SKM-1 (cell line): ENCODE measurements at regions not wholly inside any gene's neighbourhood (a gene's known extent, or its start where the extent isn't known, plus 50 kb on each side); places are given as distances from the start of the nearest gene placed in this dataset.

ENCODE experiments used
- DNase-seq: peaks from one replicate; lab custom pipeline; 2025; ENCODE audit not compliant: unreplicated experiment; lab: John Stamatoyannopoulos, UW

DNA sequence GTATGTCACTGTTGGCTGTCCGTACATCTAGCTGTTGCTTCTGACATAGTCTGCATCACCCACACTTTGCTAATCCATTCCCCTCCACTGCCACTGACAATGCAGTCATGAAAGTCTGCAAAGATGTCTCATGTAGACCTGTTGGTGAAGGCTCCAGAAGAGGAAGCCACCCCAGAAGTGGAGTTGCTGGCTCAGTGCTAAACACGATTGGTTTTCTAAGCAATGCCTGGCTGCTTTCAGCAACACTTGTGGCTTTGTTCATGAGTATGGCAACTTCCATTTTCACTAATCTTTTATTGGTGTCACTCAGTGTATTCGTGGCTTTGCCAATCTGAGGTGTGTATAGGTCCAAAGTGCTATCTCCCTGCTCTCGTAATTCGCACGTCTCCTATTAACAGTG is 288.1 kb downstream of the GADD45G start:
- DNase-seq: no peak

DNA sequence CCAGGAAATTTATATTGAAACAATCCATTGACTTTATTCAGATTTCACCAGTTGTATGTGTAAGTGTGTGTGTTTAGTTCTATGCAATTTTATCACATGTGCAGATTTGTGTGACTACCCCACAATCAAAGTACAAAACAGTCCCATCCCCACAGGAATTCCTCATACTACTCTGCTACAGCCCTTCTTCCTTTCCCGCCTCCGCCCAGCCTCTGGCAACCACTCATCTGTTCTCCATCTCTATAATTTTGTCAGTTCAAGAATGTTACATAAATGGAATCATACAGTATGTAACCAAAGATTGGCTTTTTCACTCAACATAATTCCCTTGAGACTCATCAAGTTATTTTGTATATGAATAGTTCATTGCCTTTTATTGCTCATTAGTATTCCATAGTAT is 289.1 kb downstream of the GADD45G start:
- no peak for DNase-seq

DNA sequence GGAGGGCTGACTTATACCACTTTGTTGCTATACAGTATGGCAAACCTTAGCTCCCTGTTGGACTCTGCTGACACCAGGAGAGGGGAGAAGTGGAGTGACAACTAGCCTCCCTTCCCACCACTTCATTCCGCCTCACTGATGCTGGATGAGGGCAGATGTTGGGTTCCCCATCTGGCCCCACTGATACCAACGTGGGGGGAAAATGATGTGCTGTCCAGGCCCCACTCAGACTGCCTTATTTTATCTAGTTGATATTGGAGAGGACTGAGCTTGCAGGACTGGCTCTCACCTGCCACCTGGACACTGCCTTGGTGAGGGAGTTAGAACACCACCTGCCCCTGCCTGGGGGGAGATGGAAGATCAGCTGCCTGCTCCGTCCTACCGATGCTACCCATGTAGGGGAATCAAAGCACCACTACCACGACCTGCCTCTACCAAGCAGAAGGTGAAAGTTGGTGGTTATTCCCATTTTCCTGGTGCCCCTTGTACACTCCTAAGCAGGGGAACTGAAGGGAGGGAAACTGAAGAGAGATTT is 292.1 kb downstream of the GADD45G start:
- no peak for DNase-seq

DNA sequence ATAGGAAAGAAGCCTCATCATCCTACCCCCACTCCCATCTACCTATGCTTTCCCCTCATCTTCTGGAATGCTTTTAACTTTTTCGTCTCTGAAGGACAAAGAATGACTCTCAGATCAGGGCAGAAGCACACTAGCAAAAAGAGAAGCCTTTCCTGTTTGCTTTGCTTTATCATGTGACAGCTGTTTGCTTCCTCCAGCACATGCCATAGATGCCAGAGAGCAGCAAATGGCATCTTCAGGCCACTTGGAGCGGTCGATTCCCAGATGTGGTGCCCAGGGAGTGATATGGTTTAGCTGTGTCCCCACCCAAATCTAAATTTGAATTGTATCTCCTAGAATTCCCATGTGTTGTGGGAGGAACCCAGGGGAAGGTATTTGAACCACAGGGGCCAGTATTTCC is 294.8 kb downstream of the GADD45G start:
- no peak for DNase-seq

DNA sequence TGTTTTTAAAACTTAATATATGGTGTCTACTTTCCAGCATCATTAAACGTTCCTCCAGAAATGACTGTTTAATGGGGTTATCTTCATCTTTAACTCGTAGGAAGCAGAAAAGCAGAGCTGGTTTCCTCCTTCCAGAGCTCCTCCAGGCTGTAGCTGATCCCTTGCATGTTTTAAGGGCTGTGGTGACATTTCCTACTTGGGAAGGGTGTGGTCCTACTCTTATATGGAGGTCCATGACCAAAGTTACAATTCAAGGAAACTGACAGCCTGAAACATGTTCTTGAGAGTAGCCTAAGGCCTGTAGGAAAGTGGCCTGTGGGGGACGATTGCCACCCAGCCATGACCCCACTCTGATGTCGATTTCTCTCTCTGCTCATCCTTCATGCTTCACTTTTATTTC is 297.1 kb downstream of the GADD45G start:
- no peak for DNase-seq

DNA sequence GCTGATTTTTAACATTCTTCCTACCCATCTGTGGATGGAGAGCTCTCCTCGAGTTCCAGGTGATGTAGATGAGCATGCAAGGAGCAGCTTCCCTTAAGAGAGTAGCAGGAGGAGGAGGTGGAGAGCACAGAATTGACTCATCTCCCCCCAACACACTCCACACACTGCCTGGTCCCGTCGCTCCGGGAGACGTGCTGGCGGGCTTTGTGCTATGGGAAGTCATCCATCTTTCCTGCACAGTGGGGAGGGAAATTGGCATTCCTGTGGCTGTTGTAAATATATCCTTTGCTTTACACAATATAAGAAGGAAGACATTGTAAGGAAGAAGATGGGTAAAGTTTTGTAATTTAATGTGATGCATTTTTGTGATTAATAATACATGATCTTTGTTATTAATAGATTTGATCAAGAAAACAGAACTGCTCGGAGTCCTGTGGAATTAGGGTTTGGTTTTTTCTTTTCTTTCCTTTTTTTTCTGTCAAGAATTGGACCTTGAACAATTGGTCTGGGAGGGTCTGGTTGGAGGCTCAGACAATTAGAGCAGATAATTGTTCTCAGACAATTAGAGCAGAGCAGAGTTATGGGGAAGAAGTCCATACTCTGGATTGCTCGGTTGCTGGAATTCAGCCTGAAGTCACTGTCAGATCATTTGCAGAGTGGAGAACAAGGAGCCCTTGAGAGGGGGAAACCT is 297.8 kb downstream of the GADD45G start:
- no peak for DNase-seq

DNA sequence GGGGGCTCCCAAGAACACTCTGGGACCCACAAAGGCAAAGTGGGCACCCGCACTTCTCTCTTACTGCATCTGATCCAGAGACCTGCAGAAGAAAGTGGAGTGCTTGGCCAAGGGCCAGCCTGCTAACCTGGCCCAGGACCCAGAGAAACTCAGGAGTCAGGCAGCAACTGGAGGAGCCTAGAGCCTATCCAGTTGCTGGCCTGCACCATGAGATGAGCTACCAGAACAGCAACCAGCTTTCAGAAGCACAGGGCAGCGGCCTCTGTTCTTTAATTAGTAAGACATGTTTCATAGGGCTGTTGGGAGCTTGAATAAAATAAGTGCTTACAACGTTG is 298.3 kb downstream of the GADD45G start:
- DNase-seq: no peak

DNA sequence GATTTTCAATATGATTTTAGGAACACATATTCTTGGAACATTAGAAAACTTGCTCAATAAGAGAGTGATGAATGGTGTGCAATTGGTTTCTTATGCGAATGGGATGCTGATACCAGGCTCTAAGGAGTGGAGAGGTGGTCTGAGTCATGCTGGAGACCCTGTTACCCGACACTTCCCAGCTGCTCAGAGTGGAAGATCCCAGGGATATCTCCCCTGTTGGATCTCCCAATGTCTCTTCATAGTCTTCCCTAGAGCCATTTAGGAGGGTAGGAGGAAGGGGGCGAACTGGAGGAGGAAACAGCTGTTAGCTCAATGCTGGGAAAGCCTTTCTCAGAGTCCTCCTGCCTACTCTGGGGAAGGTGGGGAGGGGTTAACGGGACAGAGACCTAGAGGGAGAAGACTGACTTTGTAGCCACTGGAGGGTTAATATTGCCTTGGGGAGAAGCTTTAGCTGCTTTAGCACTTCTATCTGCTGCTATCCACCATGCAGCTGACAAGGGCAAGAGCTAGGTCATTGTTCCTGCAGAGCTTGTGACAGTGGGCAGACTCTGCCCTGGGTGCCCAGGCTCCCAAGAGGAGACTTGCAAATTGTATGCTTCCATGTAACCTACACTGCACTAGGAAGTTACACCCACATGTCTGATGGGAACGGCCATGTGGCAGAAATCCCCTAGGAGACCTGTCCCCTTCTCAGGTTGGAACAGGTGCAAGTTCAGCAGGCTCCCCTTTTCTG is 301.0 kb downstream of the GADD45G start:
- no peak for DNase-seq

DNA sequence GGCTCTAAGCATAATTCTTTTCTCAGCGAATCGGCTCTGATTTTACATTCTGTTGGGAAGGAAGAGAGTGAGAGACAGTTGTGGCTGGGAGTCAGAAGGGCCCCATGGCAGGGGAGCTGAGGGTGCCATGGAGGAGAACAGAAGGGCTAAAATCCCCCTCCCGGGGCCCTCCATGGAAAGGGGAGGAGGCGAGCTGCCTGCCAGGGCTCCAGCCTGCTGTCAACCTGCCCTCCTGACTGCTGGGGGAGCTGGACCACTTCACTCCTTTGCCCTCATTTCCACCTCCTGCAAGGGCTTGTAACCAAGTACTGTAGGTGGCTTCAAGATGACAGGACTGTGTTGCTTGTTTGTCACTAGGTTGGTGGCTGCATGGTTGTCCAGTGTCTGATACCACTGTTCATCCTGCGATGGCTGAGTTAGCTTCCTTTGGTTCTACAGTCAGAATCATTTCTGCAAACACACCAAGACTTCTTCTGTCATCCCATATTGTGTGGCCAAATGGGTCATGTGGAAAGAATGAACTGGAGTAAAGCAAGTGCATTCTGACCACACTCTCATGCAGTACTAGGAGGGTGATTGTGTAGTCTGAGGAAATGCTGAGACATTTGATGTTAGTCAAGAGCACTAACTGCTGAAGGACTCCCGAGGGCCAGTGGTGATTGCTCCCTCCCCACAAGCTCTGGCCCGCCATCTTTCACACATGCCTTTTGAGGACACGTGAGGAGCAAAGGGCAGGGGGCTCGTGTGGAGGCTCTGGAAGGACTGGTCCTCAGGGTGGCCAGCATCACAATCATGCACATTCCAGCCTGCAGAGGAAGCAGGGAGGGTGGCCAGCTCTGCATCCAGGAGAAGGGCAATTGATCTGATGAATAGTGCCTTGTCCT is 307.2 kb downstream of the GADD45G start:
- DNase-seq: no peak

DNA sequence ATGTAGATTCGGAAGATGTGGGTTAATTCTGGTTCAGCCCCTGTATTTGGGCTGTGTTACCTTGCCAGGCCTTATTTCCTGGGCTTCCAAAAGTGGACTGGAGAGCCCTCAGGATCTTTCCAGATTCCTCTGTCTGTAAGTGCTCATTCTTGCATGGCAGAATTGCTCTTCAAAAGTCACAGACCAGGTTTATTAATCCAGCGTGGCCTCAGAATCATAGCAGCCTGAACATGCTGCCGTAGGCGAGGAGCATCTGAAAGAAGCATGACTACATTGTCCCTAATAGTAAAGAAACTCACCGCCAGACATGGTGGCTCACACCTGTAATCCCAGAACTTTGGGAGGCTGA is 307.8 kb downstream of the GADD45G start:
- no peak for DNase-seq

DNA sequence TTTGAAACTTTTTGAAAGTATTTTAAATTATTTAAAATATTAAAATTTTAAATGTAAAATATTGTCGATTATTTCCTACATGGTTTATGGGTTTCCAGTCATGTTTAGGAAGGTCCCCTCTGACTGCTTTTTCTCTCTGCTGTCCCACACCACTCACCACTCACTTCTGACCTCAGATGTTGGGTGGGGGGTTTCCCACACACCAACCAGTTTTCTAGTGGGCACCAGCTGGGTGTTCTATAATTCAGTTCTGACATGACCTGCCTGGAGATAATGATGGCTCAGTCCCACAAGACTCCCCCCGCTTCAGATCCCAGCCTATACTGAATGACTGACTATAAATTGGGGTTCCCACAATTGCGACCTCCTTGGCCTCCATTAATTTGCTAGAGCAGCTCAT is 310.4 kb downstream of the GADD45G start:
- no peak for DNase-seq

DNA sequence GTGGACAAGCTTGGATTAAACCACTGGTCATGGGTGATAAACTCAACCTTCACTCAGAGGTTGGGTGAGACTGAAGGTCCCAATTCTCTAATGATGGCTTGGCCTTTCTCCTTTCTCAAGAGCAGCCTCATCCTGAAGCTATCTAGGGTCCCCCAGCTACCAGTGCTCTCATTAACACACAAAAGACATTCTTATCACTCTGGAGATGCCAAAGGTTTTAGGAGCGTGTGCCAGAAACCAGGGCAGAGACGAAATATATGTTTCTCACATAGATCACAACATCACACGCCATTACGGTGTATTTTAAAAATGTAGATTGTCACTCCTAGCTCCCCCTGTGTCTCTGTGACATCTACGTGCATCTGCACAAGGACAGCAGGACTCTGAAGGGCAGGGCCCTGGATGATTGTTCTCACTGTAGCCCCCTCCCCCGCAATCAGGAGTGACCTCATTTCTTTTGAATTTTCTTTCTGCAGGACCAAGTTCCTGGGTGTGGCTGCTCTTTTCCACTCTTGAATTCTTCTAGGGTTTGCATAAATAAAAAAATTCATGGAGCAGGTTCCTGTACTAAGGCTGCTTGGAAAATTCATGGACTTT is 311.3 kb downstream of the GADD45G start:
- DNase-seq: no peak

DNA sequence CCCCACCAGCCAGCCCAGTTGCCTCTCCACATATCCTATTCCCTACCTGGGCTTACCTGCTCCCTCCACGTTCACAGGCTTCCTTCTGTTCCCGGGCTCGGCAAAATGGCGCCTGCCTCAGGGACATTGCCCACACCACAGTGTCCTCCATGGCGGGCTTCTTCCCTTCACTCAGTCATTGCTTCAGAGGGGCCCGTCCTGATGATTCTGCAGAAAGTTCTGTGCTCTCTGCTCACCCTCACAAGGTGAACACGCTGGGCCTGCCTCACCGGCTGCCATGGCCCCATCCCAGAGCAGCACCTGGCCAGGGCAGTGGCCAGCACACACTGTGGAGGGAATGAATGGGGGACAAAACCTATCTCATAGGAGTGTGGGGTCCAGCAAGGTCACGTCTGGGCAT is 313.0 kb downstream of the GADD45G start:
- no peak for DNase-seq

DNA sequence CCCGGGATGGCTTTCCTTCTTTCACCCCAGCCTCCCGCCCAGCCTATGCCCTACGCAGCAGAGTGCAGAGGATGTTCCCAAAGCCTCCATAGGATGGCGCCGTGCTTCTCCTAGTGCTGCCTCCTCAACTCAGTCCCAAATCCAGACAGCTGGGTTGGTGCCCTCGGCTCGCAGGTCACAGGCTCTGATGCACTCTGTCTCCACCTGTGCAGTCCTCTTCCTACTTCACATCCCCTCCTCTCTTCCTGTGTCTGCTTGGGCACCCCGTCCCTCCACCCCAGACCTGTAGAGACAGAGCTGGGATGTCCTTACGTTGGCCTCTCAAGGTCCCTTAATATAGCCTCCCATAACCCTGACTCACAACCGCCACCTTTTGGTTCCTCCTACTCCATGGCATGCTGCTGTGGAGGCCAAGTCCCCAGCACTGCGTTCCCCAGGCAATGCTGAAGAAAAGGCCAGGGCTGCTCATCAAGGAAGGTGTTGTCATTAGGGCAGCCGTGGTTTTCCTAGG is 314.4 kb downstream of the GADD45G start:
- DNase-seq: no peak

DNA sequence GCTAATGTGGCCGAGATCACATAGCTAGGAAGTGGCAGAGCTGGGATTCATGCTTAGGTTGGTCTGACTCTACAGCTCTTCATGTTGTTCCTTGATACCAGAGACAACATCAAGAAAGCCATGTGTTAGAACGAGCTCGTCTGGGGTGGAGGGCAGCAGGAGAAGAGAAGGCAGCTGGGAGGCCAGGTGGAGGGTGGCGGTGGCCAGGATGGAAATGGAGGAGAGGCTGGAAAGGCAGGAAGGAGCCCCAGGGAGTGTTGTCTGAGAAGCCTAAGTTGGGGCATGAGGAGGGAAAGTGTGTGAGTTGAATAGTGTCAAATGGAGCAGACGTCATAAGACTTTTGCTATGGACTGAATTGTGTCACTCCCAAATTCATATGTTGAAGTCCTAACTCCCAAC is 315.3 kb downstream of the GADD45G start:
- DNase-seq: no peak

DNA sequence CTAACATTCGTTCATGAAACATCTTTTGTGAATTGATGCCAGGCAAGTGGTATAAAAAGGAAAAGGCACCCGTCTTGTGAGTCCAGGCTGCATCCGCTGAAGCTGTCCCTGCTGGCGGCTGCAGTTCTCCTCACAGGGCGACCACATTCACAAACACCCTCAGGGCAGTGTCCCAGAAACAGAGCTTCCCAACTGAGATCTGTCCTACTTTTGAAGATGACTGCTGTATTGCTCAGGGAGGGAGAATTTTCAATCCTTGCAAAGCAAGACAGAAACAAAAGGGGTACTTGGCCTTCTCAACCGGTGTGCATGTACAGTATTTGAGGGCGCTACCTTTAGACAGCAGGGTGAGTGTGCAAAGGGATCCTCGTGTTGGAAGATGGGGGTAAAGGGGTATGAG is 316.1 kb downstream of the GADD45G start:
- no peak for DNase-seq

DNA sequence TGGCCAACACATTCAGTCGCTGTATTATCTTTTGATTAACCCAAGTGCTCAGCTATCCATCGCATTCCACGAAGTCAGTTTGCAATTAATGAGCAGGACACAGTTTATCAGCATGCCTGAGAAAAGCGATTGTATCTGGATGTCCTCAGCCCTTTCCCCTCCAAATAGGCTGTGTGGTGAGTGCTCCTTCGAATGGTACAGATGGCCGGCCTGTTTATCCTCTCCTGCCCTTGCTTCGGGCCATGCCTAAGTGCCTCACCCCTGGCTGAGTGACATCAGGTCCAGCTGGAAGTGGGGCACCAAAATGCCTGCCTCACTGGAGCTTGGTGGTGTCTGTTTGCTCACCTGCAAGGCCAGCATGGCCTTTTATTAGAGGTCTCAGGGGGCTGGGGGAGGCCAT is 317.3 kb downstream of the GADD45G start:
- no peak for DNase-seq

DNA sequence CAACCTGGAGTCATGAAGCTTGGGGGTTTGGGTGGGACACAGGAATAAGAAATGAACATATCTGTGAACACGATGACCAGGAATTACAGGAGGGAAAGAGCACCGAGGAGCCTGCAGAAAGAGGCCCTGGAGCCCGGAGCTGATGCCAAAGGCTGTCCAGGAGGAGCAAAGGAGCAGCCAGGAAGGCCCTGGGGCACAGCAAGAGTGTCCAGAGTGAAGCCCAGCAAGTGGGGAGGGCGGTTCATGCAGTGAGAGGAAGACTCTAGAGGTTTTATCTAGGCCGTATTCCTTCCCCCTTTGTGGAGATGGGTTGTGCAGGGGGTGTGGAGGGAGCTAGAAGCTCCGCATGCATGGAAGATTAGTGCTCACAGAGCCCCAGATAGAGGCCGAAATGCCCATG is 318.4 kb downstream of the GADD45G start:
- no peak for DNase-seq

DNA sequence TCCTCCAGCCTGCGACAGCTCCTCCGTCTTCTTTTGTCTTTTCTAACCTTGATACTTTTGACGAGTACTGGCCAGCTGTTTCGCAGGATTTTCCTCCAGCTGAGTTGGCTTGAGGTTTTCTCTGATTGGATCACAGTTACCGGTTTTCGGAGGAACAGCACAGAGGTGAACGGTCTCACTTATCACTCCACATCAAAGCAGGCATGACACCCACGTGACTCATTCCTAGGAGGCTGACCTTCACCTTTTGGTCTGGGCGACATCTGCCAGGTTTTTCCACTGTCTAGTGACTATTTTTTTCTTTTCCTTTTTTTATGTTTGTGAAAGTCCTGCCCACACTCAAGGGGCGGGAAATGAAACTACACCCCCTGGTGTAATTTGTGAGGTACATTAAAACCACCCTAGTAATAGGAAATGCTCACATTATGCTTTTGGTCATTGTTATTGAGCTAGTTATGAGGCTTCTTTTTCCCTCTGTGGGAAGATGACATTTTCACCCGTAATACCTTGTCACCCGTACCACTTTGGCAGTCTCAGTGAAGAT is 319.2 kb downstream of the GADD45G start:
- DNase-seq: no peak

DNA sequence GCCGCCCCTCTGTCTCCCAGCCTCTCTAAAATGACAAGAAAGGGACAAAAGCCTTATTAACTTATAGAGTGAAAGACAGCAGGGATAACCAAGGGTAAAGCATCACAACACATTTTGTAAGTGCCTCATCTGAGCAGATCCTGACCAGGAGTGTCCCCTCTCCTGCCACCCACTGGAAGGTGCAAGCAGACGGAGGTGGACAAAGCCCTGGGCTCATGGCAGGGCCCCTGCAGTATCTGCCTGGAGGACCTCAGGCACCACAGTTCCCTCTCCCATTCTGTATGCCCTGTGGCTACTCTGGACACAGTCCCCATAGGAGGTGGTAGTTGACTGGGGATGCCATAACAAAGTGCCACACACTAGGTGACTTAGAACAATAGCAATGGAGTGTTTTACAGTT is 319.8 kb downstream of the GADD45G start:
- DNase-seq: no peak

DNA sequence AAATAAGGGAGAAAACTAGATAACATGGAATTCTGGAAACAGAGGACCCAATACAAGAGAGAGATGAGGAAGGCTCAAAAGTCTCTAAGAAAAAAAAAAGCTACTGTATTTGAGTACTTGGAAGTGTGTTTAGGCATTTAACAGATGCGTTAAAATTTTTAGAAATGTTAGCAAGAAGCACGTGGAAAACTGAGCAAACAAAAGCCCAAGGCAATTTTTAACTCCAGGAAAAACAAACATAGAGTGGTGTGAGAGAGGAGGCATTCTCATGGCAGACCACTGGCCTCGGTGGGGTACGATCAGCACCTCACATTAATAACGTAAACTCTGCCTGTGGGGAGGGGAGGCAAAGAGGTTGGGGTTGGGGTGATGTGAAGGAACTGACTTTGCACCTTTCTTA is 321.4 kb downstream of the GADD45G start:
- DNase-seq: no peak
